ENCODE measurements at regions not wholly inside any gene's neighbourhood (a gene's known extent, or its start where the extent isn't known, plus 50 kb on each side); places are given as distances from the start of the nearest gene placed in this dataset.

GRCh38 chr13:50099473-50099872 is 84.2 kb downstream of the KCNRG start:
- DNase-seq (ENCODE audit: low read depth in 2 of 3, low spot score in 2 of 3): no peak

GRCh38 chr13:50101590-50101989 is 86.3 kb downstream of the KCNRG start:
- DNase-seq (ENCODE audit: low read depth in 2 of 3, low spot score in 2 of 3): no peak

GRCh38 chr13:50104493-50104892 is 89.2 kb downstream of the KCNRG start:
- no peak for DNase-seq (ENCODE audit: low read depth in 2 of 3, low spot score in 2 of 3)

GRCh38 chr13:50106559-50106958 is 91.3 kb downstream of the KCNRG start:
- peak in 1 of 3 donors; percentile 40 for DNase-seq (ENCODE audit: low read depth in 2 of 3, low spot score in 2 of 3)

- no peak for DNase-seq (ENCODE audit: low read depth in 2 of 3, low spot score in 2 of 3)
These were observed 92.0 kb downstream of the KCNRG start for GRCh38 chr13:50107205-50107604.

- DNase-seq (ENCODE audit: low read depth in 2 of 3, low spot score in 2 of 3): no peak
These were observed 99.7 kb downstream of the KCNRG start for GRCh38 chr13:50114961-50115360.

- DNase-seq (ENCODE audit: low read depth in 2 of 3, low spot score in 2 of 3): no peak
These were observed 100.5 kb downstream of the KCNRG start for GRCh38 chr13:50115695-50116094.

- no peak for DNase-seq (ENCODE audit: low read depth in 2 of 3, low spot score in 2 of 3)
These were observed 101.3 kb downstream of the KCNRG start for GRCh38 chr13:50116430-50116973.

- no peak for DNase-seq (ENCODE audit: low read depth in 2 of 3, low spot score in 2 of 3)
These were observed 104.3 kb downstream of the KCNRG start for GRCh38 chr13:50119591-50119990.

- peak in 1 of 3 donors; percentile 52 for DNase-seq (ENCODE audit: low read depth in 2 of 3, low spot score in 2 of 3)
These were observed 107.2 kb downstream of the KCNRG start for GRCh38 chr13:50122455-50122854.

- DNase-seq (ENCODE audit: low read depth in 2 of 3, low spot score in 2 of 3): no peak
These were observed 107.8 kb downstream of the KCNRG start for GRCh38 chr13:50123002-50123401.

GRCh38 chr13:50123515-50123861 is 108.2 kb downstream of the KCNRG start:
- no peak for DNase-seq (ENCODE audit: low read depth in 2 of 3, low spot score in 2 of 3)

- peak; percentile 57 to 97 (median 96) for DNase-seq (ENCODE audit: low read depth in 2 of 3, low spot score in 2 of 3)
These were observed 108.8 kb downstream of the KCNRG start for GRCh38 chr13:50123862-50124535.

GRCh38 chr13:50124536-50125303 is 109.5 kb downstream of the KCNRG start:
- peak in 1 of 3 donors; percentile 88 for DNase-seq (ENCODE audit: low read depth in 2 of 3, low spot score in 2 of 3)

- no peak for DNase-seq (ENCODE audit: low read depth in 2 of 3, low spot score in 2 of 3)
These were observed 110.0 kb downstream of the KCNRG start for GRCh38 chr13:50125304-50125553.

- DNase-seq (ENCODE audit: low read depth in 2 of 3, low spot score in 2 of 3): peak; percentile 77 to 97 (median 95)
These were observed 110.5 kb downstream of the KCNRG start for GRCh38 chr13:50125554-50126262.

- peak in 1 of 3 donors; percentile 61 for DNase-seq (ENCODE audit: low read depth in 2 of 3, low spot score in 2 of 3)
These were observed 111.2 kb downstream of the KCNRG start for GRCh38 chr13:50126263-50126992.

GRCh38 chr13:50126993-50127725 is 111.9 kb downstream of the KCNRG start:
- peak in 2 of 3 donors; percentile 77 to 78 for DNase-seq (ENCODE audit: low read depth in 2 of 3, low spot score in 2 of 3)

GRCh38 chr13:50127726-50128291 is 112.6 kb downstream of the KCNRG start:
- no peak for DNase-seq (ENCODE audit: low read depth in 2 of 3, low spot score in 2 of 3)

GRCh38 chr13:50128428-50128931 is 113.2 kb downstream of the KCNRG start:
- no peak for DNase-seq (ENCODE audit: low read depth in 2 of 3, low spot score in 2 of 3)

Measured in hematopoietic multipotent progenitor cell (in vitro differentiated cells).